Posterior vena cava (tissue), 2 donors: ENCODE measurements at regions not wholly inside any gene's neighbourhood (a gene's known extent, or its start where the extent isn't known, plus 50 kb on each side); places are given as distances from the start of the nearest gene placed in this dataset.
A peak's percentile ranks its signal among the peaks of the same experiment; 100 is the strongest.

Experiments used
- DNase-seq: peaks from one replicate; pipeline ENCODE4 v3.0.0-alpha.2; 2020; ENCODE audit warnings: low spot score
- intact Hi-C, 2 donors: fragments of 100-400 bp; cut with DNase I; formaldehyde crosslinking; loops; one replicate each; pipeline versions ENCODE4 v1.14.1 to v1.14.2; 2022 to 2023
- donor health status: DM: yes; HTN: yes; CAD: no.
- donor health status: DM: yes; HTN: yes; CAD: no.

GRCh38 chr13:26949701-26950502, 189.3 kb upstream of the GPR12 start:
- intact Hi-C loops, result loop anchor here (5.0 to 10.0 kb wide), 3 partner anchors 407 to 1025 kb away; no protein-coding TSS in a partner anchor
- no peak for DNase-seq

- intact Hi-C loops, result loop anchor here (5.0 to 10.0 kb wide), 3 partner anchors 409 to 1026 kb away; no protein-coding TSS in a partner anchor
- no peak for DNase-seq
Measured at GRCh38 chr13:26948353-26948752, 187.8 kb upstream of the GPR12 start.

- DNase-seq, result no peak
- intact Hi-C loops, result loop anchor here (2.0 to 10.0 kb wide), 4 partner anchors 410 to 1028 kb away; no protein-coding TSS in a partner anchor
Measured at GRCh38 chr13:26946684-26947343, 186.2 kb upstream of the GPR12 start.

- no peak for DNase-seq
- intact Hi-C loops, result loop anchor here in 1 of 2 donors (10.0 kb wide), 1 partner anchor 1031 kb away; no protein-coding TSS in a partner anchor
Measured at GRCh38 chr13:26943748-26944147, 183.2 kb upstream of the GPR12 start.

GRCh38 chr13:26942184-26942583, 181.6 kb upstream of the GPR12 start:
- DNase-seq, result no peak
- intact Hi-C loops, result loop anchor here in 1 of 2 donors (10.0 kb wide), 1 partner anchor 1033 kb away; no protein-coding TSS in a partner anchor

GRCh38 chr13:26941345-26942174, 181.0 kb upstream of the GPR12 start:
- intact Hi-C loops, result loop anchor here in 1 of 2 donors (10.0 kb wide), 1 partner anchor 1033 kb away; no protein-coding TSS in a partner anchor
- DNase-seq, result no peak

- intact Hi-C loops, result no loop called here
- DNase-seq, result no peak
Measured at GRCh38 chr13:26934096-26934495, 173.5 kb upstream of the GPR12 start.

GRCh38 chr13:26932465-26932864, 171.9 kb upstream of the GPR12 start:
- DNase-seq, result no peak
- intact Hi-C loops, result no loop called here

GRCh38 chr13:26929971-26930730, 169.6 kb upstream of the GPR12 start:
- peak; percentile 89 for DNase-seq

GRCh38 chr13:26927511-26927910, 166.9 kb upstream of the GPR12 start:
- intact Hi-C loops, result no loop called here
- peak; percentile 55 for DNase-seq

More at GRCh38 chr13:26929971-26930730, 169.6 kb upstream of the GPR12 start:
- intact Hi-C loops, result no loop called here

- intact Hi-C loops, result no loop called here
- DNase-seq, result peak; percentile 40
Measured at GRCh38 chr13:26926371-26926770, 165.8 kb upstream of the GPR12 start.

- peak; percentile 52 for DNase-seq
- intact Hi-C loops, result no loop called here
Measured at GRCh38 chr13:26923824-26924605, 163.4 kb upstream of the GPR12 start.

GRCh38 chr13:26921918-26922317, 161.3 kb upstream of the GPR12 start:
- no peak for DNase-seq
- intact Hi-C loops, result no loop called here

- DNase-seq, result peak; percentile 50
- intact Hi-C loops, result no loop called here
Measured at GRCh38 chr13:26920614-26921355, 160.2 kb upstream of the GPR12 start.

GRCh38 chr13:26919732-26920131, 159.1 kb upstream of the GPR12 start:
- intact Hi-C loops, result no loop called here
- peak; percentile 42 for DNase-seq

GRCh38 chr13:26919311-26919710, 158.7 kb upstream of the GPR12 start:
- intact Hi-C loops, result no loop called here
- DNase-seq, result peak; percentile 35

- no peak for DNase-seq
- intact Hi-C loops, result no loop called here
Measured at GRCh38 chr13:26914624-26915023, 154.0 kb upstream of the GPR12 start.
